ENCODE measurements at regions not wholly inside any gene's neighbourhood (a gene's known extent, or its start where the extent isn't known, plus 50 kb on each side); places are given as distances from the start of the nearest gene placed in this dataset.

DNA sequence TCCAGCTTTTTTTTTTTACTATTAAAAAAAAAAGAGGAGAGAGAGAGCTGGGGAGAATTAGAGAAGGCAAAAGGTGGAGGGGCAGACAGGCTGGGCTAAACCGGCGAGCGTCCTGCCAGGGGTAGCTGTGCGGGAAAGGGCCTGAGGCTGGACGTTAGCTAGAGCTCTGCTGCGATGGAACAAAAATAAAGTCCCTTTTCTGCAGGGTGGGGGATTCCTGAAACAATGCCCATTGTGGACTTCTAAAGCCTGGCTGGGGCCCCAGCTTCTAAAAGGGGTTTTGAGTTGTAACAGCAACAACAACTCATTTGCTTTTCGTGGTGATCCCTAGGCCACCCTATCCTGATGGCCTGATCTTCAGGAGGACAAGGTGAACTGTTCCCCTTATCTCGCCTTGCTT, 311.7 kb downstream of the FBXW7 start:
- no peak for TF ChIP-seq EZH2 (IDR thresholded peaks at IDR 0.05; ENCODE audit: borderline replicate concordance, insufficient read depth, low read depth, low read length, poor library complexity, severe bottlenecking)
- TF ChIP-seq, protein P1, sequence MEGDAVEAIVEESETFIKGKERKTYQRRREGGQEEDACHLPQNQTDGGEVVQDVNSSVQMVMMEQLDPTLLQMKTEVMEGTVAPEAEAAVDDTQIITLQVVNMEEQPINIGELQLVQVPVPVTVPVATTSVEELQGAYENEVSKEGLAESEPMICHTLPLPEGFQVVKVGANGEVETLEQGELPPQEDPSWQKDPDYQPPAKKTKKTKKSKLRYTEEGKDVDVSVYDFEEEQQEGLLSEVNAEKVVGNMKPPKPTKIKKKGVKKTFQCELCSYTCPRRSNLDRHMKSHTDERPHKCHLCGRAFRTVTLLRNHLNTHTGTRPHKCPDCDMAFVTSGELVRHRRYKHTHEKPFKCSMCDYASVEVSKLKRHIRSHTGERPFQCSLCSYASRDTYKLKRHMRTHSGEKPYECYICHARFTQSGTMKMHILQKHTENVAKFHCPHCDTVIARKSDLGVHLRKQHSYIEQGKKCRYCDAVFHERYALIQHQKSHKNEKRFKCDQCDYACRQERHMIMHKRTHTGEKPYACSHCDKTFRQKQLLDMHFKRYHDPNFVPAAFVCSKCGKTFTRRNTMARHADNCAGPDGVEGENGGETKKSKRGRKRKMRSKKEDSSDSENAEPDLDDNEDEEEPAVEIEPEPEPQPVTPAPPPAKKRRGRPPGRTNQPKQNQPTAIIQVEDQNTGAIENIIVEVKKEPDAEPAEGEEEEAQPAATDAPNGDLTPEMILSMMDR (IDR thresholded peaks at IDR 0.05), result no peak

All from B cell (primary cell).